SHP77 (cell line): ENCODE measurements at regions not wholly inside any gene's neighbourhood (a gene's known extent, or its start where the extent isn't known, plus 50 kb on each side); places are given as distances from the start of the nearest gene placed in this dataset.
A peak's percentile ranks its signal among the peaks of the same experiment; 100 is the strongest.

Experiments used
- DNase-seq, 2 experiments: peaks; one replicate each; lab custom pipeline; 2025; lab: John Stamatoyannopoulos, UW

DNA sequence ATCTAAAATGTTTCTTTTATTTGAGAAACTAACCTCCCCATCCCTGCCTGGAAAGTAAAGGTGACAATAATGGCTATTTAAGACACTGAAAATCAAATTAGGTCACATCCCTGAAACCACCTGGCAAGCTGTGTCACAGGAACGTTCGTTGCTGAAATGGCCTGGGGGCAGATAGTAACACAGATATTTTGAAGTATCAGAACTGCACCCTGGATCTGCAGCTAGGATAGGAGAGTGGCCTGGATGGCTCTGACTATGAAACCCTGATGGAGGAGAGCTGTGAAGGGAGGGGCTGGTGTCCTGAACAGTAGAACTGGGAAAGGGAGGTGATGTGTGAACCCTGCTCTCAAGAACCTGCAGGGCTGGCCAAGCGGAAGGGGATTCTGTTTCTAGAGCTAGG, 648.3 kb upstream of the CFAP20DC start:
- no peak for DNase-seq

DNA sequence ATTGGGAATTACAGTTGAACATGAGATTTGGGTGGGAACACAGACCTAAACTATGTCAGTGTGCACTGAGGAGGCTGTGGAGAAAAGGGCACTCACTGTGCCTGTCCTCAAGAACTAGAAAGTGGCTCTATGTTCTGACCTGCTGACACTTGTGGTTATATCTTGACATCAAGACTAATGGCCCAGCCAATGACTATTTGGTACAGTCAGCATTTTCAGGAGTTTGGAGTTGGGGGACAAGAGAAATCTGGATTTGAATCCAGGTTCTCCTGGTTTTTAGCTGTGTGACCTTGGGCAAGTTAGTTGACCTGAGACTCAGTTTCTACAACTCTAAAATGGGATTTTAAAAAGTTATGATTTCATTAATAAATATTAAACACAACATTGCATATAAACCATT, 647.0 kb upstream of the CFAP20DC start:
- no peak for DNase-seq

DNA sequence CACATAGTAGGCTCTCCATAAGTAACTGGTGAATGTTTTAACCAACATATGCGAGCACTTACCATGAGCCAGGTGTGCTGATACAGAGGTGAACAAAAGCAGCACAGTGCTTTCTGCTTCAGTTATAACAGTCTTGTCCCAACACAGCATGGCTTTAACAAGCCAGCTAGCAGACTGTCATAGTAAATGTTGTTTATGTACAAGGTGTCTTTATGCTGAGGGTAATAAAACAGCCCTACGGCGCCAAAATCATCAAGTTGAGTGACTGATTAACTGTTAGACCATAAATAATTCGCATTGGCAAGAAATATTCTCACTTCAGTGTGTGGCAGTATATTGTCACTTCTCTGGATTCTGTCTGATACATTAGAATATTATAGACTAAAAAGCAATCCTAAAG, 646.0 kb upstream of the CFAP20DC start:
- DNase-seq, result no peak

DNA sequence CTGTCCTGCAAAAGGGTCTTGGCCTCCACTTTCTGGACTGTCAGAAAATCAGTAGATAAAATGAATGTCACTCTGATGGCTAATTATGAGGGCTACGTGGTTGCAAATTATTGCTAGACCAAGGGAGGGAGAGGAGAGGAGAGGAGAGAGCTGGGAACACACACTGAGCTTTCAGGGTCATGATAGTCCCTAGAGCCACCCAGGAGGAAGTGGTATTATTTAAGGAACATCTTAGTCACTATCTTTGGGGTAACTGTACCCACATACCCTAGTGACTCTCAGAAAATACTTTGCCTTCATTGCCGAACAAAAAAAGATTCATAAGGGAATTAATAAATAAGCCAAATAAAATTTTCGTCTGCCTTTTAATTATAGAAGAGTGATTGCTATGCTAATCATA, 642.3 kb upstream of the CFAP20DC start:
- DNase-seq, result no peak

DNA sequence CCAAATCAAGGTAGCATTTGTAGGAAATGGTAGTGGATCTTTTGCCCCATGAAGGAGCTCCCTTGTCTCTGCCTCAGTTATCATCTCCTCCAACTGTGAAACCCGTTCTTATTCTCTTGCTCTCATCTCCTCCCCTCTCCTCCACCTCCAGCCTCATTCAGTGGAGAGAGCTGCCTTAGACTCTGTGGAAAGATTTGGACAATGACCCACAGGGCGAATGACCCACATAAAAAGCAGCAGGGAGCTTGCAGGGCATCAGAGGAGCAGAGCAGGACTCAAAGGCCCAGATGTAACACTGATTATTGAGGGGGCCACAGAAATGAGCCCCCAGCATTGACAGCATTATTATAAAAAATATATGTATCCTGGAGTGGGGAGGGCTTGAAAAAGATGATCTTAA, 641.1 kb upstream of the CFAP20DC start:
- no peak for DNase-seq

DNA sequence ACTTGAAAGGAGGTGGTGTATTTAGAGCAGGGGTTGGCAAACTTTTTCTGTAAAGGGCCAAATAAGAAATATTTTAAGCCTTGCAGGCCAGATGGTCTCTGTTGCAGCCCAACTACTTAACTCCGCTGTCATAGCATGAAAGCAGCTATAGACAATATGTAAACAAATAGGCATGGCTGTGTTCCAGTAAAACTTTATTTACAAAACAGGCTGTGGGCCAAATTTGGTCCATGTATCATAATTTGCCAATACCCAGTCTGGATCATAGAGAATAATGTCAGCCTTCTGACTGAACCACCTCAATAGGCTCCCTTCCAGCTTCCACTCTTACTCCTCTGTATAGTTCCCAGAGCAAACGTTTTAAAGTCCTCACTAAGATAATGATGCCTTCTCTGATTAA, 638.8 kb upstream of the CFAP20DC start:
- no peak for DNase-seq

DNA sequence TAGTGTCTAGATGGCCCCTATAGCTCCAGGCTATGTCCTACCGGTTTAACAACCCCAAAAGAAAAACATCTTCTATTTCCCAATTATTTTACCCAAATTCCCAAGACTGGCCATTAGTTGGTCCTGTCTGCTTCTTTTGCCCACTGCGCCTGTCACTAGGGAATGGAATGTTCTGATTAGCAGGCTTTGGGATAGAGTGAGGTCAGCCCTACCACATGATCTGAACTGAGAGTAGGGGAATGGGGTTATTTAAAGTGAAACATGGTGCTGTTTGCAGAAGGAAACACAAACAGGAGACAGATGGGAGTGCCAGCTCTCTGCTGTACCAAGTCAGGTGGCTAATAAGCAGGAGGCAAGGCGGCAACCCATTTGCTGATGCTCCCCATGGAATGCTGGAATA, 635.6 kb upstream of the CFAP20DC start:
- DNase-seq, result no peak

DNA sequence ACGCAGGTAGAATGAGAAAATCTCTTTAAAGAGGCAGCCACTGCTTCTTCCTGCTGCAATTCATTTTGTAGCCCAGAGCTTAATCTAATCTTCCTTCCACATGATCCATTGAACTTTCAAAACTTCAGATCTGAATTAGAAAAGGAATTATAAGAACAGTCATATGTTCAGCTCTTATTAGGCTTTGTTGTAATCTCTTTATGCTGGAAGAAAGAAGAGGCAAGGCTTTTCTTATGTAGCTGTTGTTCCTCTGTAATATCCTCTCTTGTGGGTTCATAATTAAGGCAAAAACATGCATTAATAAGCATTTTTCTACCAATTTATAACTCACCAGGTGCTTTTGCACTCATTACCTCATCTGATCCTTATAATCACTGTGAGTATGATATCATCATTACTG, 634.9 kb upstream of the CFAP20DC start:
- no peak for DNase-seq

DNA sequence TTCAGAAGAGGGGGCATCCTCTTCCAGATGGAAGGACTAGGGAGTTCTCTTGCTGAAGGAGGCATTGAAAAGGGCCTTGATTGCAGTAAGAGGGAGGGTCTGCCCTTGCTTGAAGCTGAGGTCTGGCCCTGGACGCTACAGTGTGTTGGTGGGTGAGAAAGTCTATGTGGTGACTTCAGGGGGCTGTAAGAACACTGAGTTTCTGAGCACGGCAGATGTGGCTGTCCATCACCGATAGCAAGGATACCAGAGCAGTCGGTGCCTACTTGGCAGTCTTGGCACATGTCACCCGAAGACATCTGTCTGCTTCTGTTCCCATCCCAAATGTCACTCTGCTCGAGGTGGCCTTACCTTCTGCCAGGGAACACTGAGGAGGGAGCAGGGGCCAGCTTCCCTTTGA, 631.1 kb upstream of the CFAP20DC start:
- no peak for DNase-seq

DNA sequence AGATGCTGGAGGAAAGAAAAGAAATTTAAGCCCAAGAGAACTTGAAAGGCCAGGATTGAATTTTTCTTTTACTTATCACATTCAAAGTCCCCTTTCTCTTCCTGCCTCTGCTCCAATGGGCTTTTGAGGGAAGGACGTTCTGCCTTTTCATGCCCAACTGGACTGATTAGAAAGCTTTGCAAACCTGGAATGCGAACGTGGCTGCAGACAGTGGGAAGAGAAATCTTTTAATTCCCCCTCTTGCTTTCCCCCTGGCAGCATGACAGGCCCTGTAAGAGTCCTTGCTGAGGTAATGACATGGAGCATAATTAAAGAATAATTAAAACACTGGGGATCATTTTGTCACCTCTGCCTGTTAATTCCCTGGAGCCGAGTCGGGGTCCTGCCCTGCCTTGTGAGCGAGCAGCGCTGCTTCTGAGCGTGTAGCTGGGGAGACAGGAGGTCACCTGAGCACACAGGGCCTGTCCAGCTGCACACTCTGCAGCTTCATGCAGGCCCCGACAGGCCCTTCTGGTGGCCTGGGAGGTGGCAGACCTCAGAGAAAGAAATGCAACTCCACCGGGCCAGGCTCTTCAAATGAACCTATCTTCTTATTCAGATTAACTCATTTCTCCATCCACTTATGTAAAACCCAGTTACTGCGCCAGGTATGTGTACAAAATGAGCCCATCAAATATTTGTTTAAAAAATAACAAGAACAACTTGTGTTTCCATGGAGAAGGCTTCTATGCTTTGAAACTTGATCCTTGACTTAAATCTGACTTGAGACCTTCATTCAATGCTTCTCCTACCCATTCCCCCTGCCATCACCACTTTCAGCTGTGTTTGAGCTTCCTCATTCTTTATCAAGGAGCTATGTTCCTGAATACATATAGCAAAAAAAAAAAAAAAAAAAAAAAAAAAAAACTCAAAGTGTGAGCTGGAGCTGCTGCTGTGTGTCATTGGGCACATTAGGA, 628.2 kb upstream of the CFAP20DC start:
- DNase-seq, result peak in 1 of 2 experiments; percentile 34

DNA sequence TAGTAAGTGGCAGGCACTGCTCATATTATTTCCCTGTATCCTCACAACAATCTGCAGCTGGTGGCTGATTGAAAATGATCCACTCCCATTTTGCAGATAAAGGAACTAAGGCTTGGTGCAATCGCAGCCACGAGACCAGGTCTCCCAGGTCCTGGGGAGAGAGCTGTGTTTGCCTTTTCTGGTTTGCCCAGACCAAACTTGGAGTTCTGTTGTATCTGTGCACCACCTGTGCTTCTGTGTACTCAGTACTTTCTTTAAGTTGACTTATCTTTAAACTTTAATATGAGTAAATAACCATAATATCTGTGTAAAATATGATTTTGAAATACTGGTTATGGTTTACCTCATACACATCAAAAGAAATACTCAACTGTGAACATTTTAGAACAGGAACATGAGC, 625.7 kb upstream of the CFAP20DC start:
- DNase-seq, result no peak

DNA sequence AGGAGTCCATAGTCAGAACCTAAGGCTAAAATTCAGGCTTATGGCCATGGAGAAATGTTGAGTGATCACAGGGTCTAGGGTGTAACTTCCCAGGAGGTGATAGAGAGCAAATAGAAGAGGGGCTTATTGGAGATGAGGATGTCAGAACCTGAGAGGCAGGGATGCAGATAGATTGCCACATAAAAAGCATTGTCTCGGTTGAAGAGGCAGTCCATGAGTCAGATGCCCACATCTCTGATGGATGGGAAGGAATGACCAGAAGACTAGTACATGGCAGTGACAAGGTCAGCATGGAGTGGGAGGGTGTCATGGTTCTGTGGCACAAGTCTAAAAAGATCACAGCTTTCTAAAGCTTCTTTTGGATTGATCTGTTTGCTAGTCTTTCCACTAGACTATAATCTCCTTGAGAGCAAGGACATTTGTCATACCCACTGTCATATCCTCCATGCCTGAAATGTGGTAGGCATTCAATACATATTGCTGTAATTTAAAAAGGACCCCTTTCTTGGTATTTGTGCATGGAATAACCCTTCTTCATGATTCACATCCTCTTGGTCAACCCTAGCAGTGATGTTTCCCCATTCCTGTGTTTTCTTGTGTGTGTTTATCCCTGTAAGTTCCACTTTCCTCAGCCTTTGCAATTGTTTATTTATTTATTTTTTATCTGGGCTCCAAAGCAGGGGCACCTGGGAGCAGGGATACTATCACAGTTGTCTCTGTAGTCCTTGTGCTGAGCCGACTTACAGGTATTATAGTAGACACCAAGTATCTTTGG, 613.4 kb upstream of the CFAP20DC start:
- no peak for DNase-seq

DNA sequence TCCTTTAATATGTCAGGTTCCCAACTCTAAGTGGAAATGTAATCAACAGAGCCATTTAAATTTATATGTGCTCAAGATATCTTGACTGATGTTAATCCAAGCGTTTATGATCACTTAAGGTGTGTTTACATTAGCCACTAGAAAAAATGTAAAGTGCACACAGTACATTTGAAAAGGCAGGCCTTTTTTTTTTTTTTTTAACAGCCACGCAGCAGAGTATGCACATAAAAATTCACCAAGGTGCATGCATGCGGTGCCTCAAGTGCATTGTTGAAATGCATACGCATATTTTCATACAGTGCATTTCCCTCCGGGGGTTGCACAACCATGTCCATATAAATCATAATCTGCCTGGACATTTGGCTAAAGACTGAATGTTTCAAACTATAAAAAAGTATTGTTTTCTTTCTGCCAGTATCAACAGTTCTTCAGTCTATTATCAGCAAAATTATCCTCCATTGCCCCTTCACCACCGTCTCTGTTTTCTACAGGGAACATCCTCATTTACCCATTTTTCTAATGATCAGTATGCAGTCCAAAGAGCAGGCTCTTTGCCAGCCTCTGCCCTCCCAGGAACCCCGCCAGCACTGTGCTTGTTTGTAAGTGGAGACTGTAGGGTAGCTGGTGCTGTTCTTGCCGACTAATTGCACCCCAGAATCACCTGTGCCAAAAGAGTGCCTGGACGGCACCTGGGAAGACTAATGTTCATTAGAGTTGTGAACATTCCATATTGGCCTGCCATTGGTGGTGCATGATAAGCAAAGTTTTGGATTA, 611.2 kb upstream of the CFAP20DC start:
- no peak for DNase-seq

DNA sequence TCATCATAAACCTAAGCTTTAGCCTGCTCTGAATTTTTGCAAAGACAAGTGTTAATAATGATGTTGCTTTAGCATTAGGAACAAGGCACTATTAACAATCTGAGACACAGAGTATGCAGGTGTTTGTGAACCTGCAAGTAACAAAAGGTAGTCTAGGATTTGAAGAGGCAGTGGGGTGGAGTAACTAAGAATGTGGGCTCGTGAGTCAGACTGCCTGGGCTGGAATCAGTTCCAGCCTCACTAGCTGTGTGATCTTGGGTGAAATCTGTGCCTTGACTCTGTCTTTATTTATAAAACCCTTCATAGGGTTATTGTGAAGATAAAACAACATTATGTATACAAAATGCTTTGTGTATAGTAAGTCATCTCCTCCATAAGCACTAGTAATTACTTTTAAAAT, 610.6 kb upstream of the CFAP20DC start:
- no peak for DNase-seq

DNA sequence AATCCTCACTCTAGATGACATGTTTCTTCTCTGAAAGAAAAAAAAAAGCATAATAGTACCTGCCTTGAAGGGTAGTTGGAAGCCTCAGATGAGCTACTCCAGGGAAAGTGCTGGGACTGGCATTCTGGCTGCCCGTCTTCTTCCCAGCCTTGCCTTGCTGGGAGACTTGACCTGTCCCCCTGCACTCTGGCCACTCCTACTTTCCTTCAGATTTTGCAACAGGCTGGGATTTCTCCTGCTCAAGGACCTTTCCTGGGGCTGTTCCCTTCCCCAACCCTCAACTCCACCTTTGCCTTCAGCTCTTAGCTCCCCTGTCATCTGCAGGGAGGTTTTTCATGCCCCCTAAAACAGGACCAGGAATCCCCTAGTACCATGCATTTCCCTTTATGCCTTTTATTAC, 609.9 kb upstream of the CFAP20DC start:
- DNase-seq, result no peak

DNA sequence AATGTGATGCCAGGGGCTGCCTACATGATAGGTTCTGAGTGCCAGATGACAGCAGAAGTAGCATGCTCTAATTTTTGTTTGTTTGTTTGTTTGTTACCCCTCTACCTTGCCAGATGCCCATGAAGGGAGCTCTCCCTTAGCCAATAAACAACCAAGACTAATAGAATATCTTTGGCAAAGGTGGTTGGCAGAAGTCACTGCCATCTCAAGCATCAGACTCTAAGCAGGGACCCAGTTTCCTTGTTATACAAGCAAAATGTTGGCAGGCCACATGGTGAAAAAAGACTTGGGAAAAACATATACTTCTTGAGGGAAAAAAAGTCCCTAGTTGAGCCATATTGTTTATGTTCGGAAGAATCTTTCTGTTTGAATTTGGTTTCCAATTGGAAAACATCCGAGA, 609.0 kb upstream of the CFAP20DC start:
- no peak for DNase-seq

DNA sequence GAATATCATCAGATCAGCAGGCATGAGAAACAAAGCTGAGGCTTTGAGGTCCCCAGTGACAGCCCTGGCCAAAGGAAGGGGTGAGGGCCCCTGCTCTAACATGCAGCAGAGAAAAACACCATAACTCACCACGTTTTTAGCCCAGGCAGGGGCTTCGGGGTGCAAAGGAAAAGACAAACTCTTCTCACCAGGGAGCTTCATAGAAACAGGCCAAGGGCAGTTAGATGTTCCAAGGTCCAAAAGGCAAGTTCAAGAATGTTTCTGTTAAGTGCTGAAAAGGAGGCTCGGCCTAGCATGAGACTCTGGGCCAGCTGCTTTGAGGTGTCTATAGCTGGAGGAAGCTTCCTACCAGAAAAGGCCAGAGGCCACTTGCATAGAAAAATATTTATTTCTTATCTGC, 608.4 kb upstream of the CFAP20DC start:
- no peak for DNase-seq

DNA sequence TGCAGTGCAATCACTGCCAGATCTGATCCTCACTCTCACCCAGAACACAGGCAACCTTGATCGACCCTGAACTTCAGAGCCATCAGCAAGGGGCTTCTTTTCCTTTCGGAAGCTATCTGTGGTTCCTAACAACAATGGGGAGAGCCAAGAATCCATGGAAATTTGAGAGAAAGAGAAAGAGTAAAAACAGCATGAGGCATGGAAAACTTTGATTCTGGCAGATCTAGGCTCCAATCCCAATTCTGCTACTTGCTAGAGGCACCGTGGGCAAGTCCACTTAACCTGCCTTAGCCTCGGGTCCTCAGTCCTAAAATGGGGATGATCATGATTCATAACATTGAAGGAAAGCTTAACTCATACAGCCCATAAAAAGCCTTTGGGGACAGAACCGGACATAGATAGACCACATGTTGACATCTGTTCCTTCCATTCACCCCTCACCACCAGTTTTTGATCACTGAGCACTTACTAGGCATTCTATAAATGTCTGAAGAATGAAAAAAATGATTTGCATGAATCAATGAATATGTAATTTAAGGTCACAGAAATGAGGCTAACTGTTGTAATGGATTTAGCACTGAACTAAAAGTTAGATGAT, 605.7 kb upstream of the CFAP20DC start:
- no peak for DNase-seq

DNA sequence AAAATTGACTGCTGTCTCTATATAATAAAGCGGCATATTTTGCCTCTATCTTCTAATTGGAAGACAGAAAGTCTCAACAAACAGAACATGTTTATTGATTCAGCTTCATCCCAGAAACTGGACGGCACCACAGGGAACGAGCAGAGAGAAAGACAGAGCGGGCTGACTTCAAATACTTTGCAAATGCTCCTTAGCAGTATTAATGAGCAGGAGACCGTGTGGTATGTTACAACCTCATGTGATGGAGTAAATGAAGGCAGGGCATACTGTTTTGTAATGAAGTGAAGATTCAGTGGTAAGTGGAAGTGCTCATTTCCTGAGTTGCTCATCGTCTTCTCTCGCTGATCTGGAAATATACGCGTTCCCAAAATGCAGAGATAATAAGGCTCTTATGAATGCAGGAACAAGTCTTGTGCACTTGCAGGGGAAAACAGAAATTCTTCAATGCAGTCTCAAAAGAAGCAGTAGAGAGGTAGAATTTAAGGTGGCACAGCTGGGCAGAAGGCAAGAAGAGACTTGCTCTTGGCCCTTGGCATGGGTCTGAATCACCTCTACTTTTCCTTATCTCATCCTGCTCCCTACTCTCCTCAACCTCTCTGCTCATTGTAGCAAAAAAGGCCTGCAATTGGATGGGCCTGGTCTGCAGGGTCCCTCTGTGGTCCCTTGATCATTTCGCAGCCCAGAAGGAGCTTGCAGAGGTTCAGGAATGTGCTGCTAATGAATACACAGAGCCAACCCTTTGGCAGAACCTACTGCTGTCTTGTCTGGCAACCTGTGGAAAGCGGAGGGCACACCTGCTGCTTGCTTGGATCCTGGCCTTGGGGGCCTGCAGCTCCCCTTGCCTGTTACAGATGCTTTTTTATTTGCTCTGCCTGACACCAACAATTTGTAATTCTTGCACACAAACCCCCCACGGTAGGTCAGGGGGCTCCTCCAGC, 604.9 kb upstream of the CFAP20DC start:
- DNase-seq, result no peak

DNA sequence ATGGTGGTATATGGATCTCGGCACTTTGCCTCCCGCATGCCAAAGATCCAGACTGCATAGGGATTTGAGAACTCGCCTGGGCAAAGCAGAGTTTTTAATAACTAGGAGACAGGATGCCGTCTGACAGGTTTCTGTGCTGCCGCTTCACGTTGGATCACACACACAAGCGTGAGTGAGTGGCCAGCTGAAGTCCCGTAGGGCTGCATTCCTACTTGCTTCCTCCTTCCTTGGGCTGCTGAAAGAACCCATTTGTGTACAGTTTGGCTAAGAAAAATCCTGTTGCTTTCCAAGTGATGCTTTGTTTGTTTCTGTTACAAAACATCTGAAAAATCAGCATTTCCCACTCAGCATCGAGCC, 604.3 kb upstream of the CFAP20DC start:
- DNase-seq, result no peak
